Cardiac muscle cell (in vitro differentiated cells and primary cell): ENCODE measurements at regions not wholly inside any gene's neighbourhood (a gene's known extent, or its start where the extent isn't known, plus 50 kb on each side); places are given as distances from the start of the nearest gene placed in this dataset.

Experiments used
- DNase-seq, 2 donors: peaks; one replicate each; pipeline versions ENCODE4 v3.0.0 to v3.0.0-alpha.2; 2010 to 2017; ENCODE audit warnings: low read depth in 1 of 2, low spot score in 1 of 2
- H3K27ac ChIP-seq: fragments of 200-600 bp; sonication (generic); 2 replicates; pipeline ENCODE4 v1.5.1; 2016
- H3K27me3 ChIP-seq: fragments of 200-600 bp; sonication (generic); 2 replicates; pipeline ENCODE4 v1.6.0; 2016; ENCODE audit warnings: control low read depth
- H3K36me3 ChIP-seq: fragments of 200-600 bp; sonication (generic); 2 replicates; pipeline ENCODE4 v1.5.1; 2016; ENCODE audit warnings: control low read depth
- H3K4me1 ChIP-seq: fragments of 200-600 bp; sonication (generic); 2 replicates; pipeline ENCODE4 v1.8.1; 2017; ENCODE audit warnings: low read depth, mild to moderate bottlenecking, mixed run types
- H3K4me3 ChIP-seq: fragments of 200-600 bp; sonication (generic); 2 replicates; pipeline ENCODE4 v1.5.1; 2016; ENCODE audit warnings: mild to moderate bottlenecking
- H3K9me3 ChIP-seq: fragments of 200-600 bp; sonication (generic); 2 replicates; pipeline ENCODE4 v1.5.1; 2017; ENCODE audit warnings: low read depth, mild to moderate bottlenecking, control low read depth
- CTCF ChIP-seq: IDR thresholded peaks from 2 replicates; pipeline ENCODE4 v1.5.1; 2012; ENCODE audit warnings: low read depth, mild to moderate bottlenecking, low read length

GRCh38 chr3:62987721-62988120 is 112.5 kb upstream of the CADPS start:
- no peak for DNase-seq
- no peaks in the 10 kb centered on the region for H3K36me3 ChIP-seq
- no peak overlapping the region for H3K27ac ChIP-seq
- H3K9me3 ChIP-seq: no peaks in the 10 kb centered on the region
- no peak for TF ChIP-seq CTCF
- H3K4me1 ChIP-seq: peaks cover 11% of the 10 kb centered on the region
- no peak overlapping the region for H3K4me3 ChIP-seq
- no peaks in the 10 kb centered on the region for H3K27me3 ChIP-seq

GRCh38 chr3:62990704-62991413 is 115.6 kb upstream of the CADPS start:
- DNase-seq: no peak
- no peaks in the 10 kb centered on the region for H3K36me3 ChIP-seq
- H3K4me3 ChIP-seq: no peak overlapping the region
- no peak for TF ChIP-seq CTCF
- H3K9me3 ChIP-seq: no peaks in the 10 kb centered on the region
- H3K27ac ChIP-seq: no peak overlapping the region
- peaks cover 11% of the 10 kb centered on the region for H3K4me1 ChIP-seq
- H3K27me3 ChIP-seq: no peaks in the 10 kb centered on the region

GRCh38 chr3:62992520-62992919 is 117.3 kb upstream of the CADPS start:
- Histone ChIP-seq H3K4me1 (peaks cover 11% of the 10 kb centered on the region), H3K27ac (no peak overlapping the region), H3K4me3 (no peak overlapping the region), H3K27me3 (no peaks in the 10 kb centered on the region), H3K9me3 (no peaks in the 10 kb centered on the region), H3K36me3 (no peaks in the 10 kb centered on the region)
- no peak for TF ChIP-seq CTCF
- DNase-seq: no peak

GRCh38 chr3:62995119-62995518 is 119.9 kb upstream of the CADPS start:
- no peaks in the 10 kb centered on the region for H3K27me3 ChIP-seq
- no peak for DNase-seq
- H3K27ac ChIP-seq: no peak overlapping the region
- no peak for TF ChIP-seq CTCF
- no peak overlapping the region for H3K4me3 ChIP-seq
- H3K9me3 ChIP-seq: no peaks in the 10 kb centered on the region
- no peaks in the 10 kb centered on the region for H3K36me3 ChIP-seq
- peaks cover 7% of the 10 kb centered on the region for H3K4me1 ChIP-seq

- H3K4me3 ChIP-seq: no peak overlapping the region
- no peak overlapping the region for H3K27ac ChIP-seq
- H3K36me3 ChIP-seq: no peaks in the 10 kb centered on the region
- H3K4me1 ChIP-seq: peaks cover 3% of the 10 kb centered on the region
- TF ChIP-seq CTCF: no peak
- no peaks in the 10 kb centered on the region for H3K9me3 ChIP-seq
- no peak for DNase-seq
- H3K27me3 ChIP-seq: no peaks in the 10 kb centered on the region
Measured at GRCh38 chr3:62995530-62995929, 120.3 kb upstream of the CADPS start.

GRCh38 chr3:62997369-62997768 is 122.2 kb upstream of the CADPS start:
- no peak for DNase-seq
- Histone ChIP-seq H3K36me3 (no peaks in the 10 kb centered on the region), H3K27me3 (no peaks in the 10 kb centered on the region), H3K4me3 (no peak overlapping the region), H3K4me1 (no peaks in the 10 kb centered on the region), H3K9me3 (no peaks in the 10 kb centered on the region), H3K27ac (no peak overlapping the region)
- TF ChIP-seq CTCF: no peak
